ENCODE measurements at regions not wholly inside any gene's neighbourhood (a gene's known extent, or its start where the extent isn't known, plus 50 kb on each side); places are given as distances from the start of the nearest gene placed in this dataset.

DNA sequence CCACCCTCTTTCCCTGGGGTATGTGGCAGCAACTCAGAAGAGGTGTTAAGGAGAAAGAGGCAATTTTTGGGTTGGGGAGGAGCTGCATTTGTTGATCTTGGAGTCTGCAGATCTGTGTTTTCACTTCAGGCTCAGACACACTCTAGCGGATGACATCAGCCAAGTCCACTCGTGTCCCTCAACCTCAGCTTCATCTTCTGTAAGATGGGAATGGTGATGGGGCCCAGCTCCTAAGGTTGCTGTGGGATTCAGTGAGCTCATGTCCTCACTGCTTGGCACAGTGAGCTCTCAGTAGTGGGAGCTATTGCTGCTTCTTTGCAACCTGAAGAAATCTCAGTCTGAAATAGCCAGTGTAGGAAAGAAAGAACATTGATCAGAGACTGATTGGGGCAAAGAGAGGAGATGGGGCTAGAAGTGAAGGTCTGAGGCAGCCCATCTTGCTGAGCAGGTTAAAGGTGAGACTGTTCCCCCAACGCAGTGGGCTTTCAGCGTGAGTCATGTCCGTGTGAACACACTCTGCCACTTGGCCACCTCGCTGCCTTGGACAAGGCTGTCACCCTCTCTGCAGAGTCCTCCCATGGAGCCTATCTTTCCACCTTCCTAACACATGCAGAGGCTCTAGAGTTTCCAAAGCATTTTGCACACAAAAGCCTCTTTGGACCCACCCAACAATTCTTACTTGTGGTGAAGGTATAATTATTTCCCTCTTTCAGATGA, 56.0 kb upstream of the CITED4 start:
- Histone ChIP-seq H3K27me3 (replicated peaks in 1 of 4; ENCODE audit: control insufficient read depth in 3 of 4, extremely low read depth in 1 of 4, insufficient read depth in 3 of 4, low read length in 3 of 4) (no peaks in the 10 kb centered on the region), H2BK20ac (ENCODE audit: low read length) (no peak overlapping the region), H2BK5ac (ENCODE audit: low read depth, low read length) (no peak overlapping the region), H2BK120ac (replicated peaks; ENCODE audit: low read depth, low read length) (no peak overlapping the region), H4K5ac (ENCODE audit: insufficient read length, low read depth, low read length) (no peak overlapping the region), H2BK15ac (ENCODE audit: low read length) (0 out of 2 replicates have a peak overlapping the region, but pooled peaks have one; percentile 25), H3K14ac (ENCODE audit: insufficient read length) (no peak overlapping the region), H3K27ac (ENCODE audit: low read depth, low read length) (no peak overlapping the region), H3K4me2 (ENCODE audit: insufficient read depth in 1 of 2, low read depth in 2 of 2, low read length in 2 of 2) (no peak overlapping the region), H3K23me2 (ENCODE audit: low read depth, low read length) (no peaks in the 10 kb centered on the region), H3K23ac (ENCODE audit: insufficient read length) (no peak overlapping the region), H3K36me3 (ENCODE audit: control insufficient read depth in 2 of 4, insufficient read depth in 4 of 4, low read length in 3 of 4) (no peaks in the 10 kb centered on the region), H3K18ac (ENCODE audit: extremely low read depth, low read length) (no peak overlapping the region), H3K79me2 (ENCODE audit: control insufficient read depth in 1 of 2, insufficient read depth in 2 of 2, low read length in 2 of 2) (no peaks in the 10 kb centered on the region), H3K4ac (replicated peaks; ENCODE audit: insufficient read length, low read depth, low read length) (no peak overlapping the region), H3K4me3 (ENCODE audit: extremely low read depth in 1 of 4, insufficient read depth in 2 of 4, low read depth in 3 of 4, low read length in 4 of 4) (no peak overlapping the region), H3K9me3 (ENCODE audit: insufficient read depth in 2 of 2, low read depth in 1 of 2, low read length in 1 of 2) (no peaks in the 10 kb centered on the region), H4K91ac (replicated peaks; ENCODE audit: insufficient read length, low read length) (no peak overlapping the region), H4K8ac (ENCODE audit: extremely low read depth, insufficient read depth, low read length) (no peak overlapping the region), H3K9ac (replicated peaks in 1 of 4; ENCODE audit: extremely low read depth in 1 of 4, low read depth in 3 of 4, low read length in 3 of 4) (no peak overlapping the region), H2AK5ac (ENCODE audit: low read depth, low read length) (no peak overlapping the region), H3K56ac (replicated peaks; ENCODE audit: insufficient read length, low read depth, low read length) (no peak overlapping the region), H3K79me1 (ENCODE audit: low read depth, low read length) (no peaks in the 10 kb centered on the region), H3K4me1 (replicated peaks in 1 of 4; ENCODE audit: control insufficient read depth in 3 of 4, insufficient read depth in 4 of 4, low read length in 3 of 4) (0 out of 7 replicates have a peak, but pooled peaks cover 0 to 5% (median 1%) of the 10 kb centered on the region in 4 experiments), H4K20me1 (replicated peaks in 1 of 2; ENCODE audit: control insufficient read depth in 1 of 2, insufficient read depth in 2 of 2, low read length in 2 of 2) (no peaks in the 10 kb centered on the region), H2AFZ (ENCODE audit: low read length) (no peak overlapping the region), H2BK12ac (ENCODE audit: low read depth, low read length) (no peak overlapping the region)
- DNase-seq (ENCODE audit: low read depth in 1 of 2, low spot score in 2 of 2) (no peak), FAIRE-seq (no peak)
- no peak for TF ChIP-seq SUZ12 (IDR thresholded peaks at IDR 0.05; ENCODE audit: low read length)
- POLR2A ChIA-PET (ENCODE audit: partially characterized antibody), result no interaction called here
- CTCF ChIA-PET (ENCODE audit: partially characterized antibody), result interaction anchor here (0.6 to 17.5 kb wide), 6 partner anchors 7 to 145 kb away, joined by 3 to 275 read pairs (median 3); no protein-coding TSS in a partner anchor
- WGBS, 2 experiments (ENCODE audit: extremely low coverage in 1 of 2, insufficient coverage in 1 of 2, insufficient read length in 1 of 2, insufficient replicate concordance in 2 of 2, low coverage in 1 of 2, low lambda C conversion rate in 2 of 2, missing lambda C conversion rate in 1 of 2), result 85% methylated on average over 6 of the region's 6 CpGs; no CpG with 5 or more reads in 1 of the 2 experiments

Measured in H1 (cell line).